ENCODE measurements at regions not wholly inside any gene's neighbourhood (a gene's known extent, or its start where the extent isn't known, plus 50 kb on each side); places are given as distances from the start of the nearest gene placed in this dataset.

GRCh38 chr3:7793786-7794185 lies 707.8 kb upstream of the LMCD1 start:
- ChIA-PET CTCF (no interaction called here), POLR2A (no interaction called here)
- Histone ChIP-seq H3K9me3 (ENCODE audit: control insufficient read depth in 1 of 2, insufficient read depth in 1 of 2, low read length in 2 of 2) (no peaks in the 10 kb centered on the region), H3K4me3 (ENCODE audit: low read length) (no peak overlapping the region), H3K36me3 (ENCODE audit: insufficient read depth, low read length) (no peaks in the 10 kb centered on the region), H3K27me3 (ENCODE audit: control insufficient read depth in 1 of 2, insufficient read depth in 2 of 2, low read length in 2 of 2) (no peaks in the 10 kb centered on the region), H3K27ac (ENCODE audit: low read depth in 1 of 2, low read length in 2 of 2) (no peak overlapping the region), H3K4me1 (ENCODE audit: insufficient read depth, low read length) (no peaks in the 10 kb centered on the region)
- ATAC-seq (ENCODE audit: poor library complexity): no peak
- Mint-ChIP-seq H3K36me3 (ENCODE audit: low read depth) (no peaks in the 10 kb centered on the region), H3K4me1 (ENCODE audit: low read depth) (no peaks in the 10 kb centered on the region), H3K27ac (no peak overlapping the region), H3K9me3 (no peaks in the 10 kb centered on the region), H3K27me3 (no peaks in the 10 kb centered on the region), H3K4me3 (no peak overlapping the region)
- DNase-seq: no peak
- no peak for TF ChIP-seq CTCF (IDR thresholded peaks at IDR 0.05)
- intact Hi-C loops (cut with DNase I, micrococcal nuclease): no loop called here

GRCh38 chr3:7798276-7798675 lies 703.3 kb upstream of the LMCD1 start:
- Mint-ChIP-seq H3K27me3 (no peaks in the 10 kb centered on the region), H3K9me3 (no peaks in the 10 kb centered on the region), H3K36me3 (ENCODE audit: low read depth) (no peaks in the 10 kb centered on the region), H3K4me1 (ENCODE audit: low read depth) (no peaks in the 10 kb centered on the region), H3K27ac (no peak overlapping the region), H3K4me3 (no peak overlapping the region)
- TF ChIP-seq CTCF (IDR thresholded peaks at IDR 0.05): no peak
- CTCF ChIA-PET: no interaction called here
- H3K4me3 ChIP-seq (ENCODE audit: low read length): no peak overlapping the region
- no peak for ATAC-seq (ENCODE audit: poor library complexity)
- H3K27ac ChIP-seq (ENCODE audit: low read depth in 1 of 2, low read length in 2 of 2): no peak overlapping the region
- no peaks in the 10 kb centered on the region for H3K36me3 ChIP-seq (ENCODE audit: insufficient read depth, low read length)
- H3K4me1 ChIP-seq (ENCODE audit: insufficient read depth, low read length): no peaks in the 10 kb centered on the region
- no peak for DNase-seq
- intact Hi-C loops (cut with DNase I, micrococcal nuclease): loop anchor here in 1 of 2 experiments (2.0 kb wide), 1 partner anchor 313 kb away; no protein-coding TSS in a partner anchor
- POLR2A ChIA-PET: no interaction called here
- no peaks in the 10 kb centered on the region for H3K9me3 ChIP-seq (ENCODE audit: control insufficient read depth in 1 of 2, insufficient read depth in 1 of 2, low read length in 2 of 2)
- no peaks in the 10 kb centered on the region for H3K27me3 ChIP-seq (ENCODE audit: control insufficient read depth in 1 of 2, insufficient read depth in 2 of 2, low read length in 2 of 2)

GRCh38 chr3:7800006-7800780 lies 701.4 kb upstream of the LMCD1 start:
- no peaks in the 10 kb centered on the region for H3K27me3 ChIP-seq (ENCODE audit: control insufficient read depth in 1 of 2, insufficient read depth in 2 of 2, low read length in 2 of 2)
- no peak overlapping the region for H3K4me3 Mint-ChIP-seq
- H3K9me3 ChIP-seq (ENCODE audit: control insufficient read depth in 1 of 2, insufficient read depth in 1 of 2, low read length in 2 of 2): no peaks in the 10 kb centered on the region
- no peak overlapping the region for H3K27ac Mint-ChIP-seq
- no peaks in the 10 kb centered on the region for H3K36me3 Mint-ChIP-seq (ENCODE audit: low read depth)
- no peaks in the 10 kb centered on the region for H3K36me3 ChIP-seq (ENCODE audit: insufficient read depth, low read length)
- ChIA-PET CTCF (interaction anchor here (0.8 to 1.1 kb wide), 3 partner anchors 11 to 311 kb away, joined by 3 to 7 read pairs (median 3); no protein-coding TSS in a partner anchor), POLR2A (interaction anchor here (0.7 kb wide), 1 partner anchor 311 kb away, joined by 5 read pairs; no protein-coding TSS in a partner anchor)
- TF ChIP-seq CTCF (IDR thresholded peaks at IDR 0.05): peak; percentile 45
- peak in 3 of 14 experiments; percentile 23 to 33 (median 26) for DNase-seq
- no peak for ATAC-seq (ENCODE audit: poor library complexity)
- no peak overlapping the region for H3K27ac ChIP-seq (ENCODE audit: low read depth in 1 of 2, low read length in 2 of 2)
- H3K4me1 ChIP-seq (ENCODE audit: insufficient read depth, low read length): no peaks in the 10 kb centered on the region
- H3K4me3 ChIP-seq (ENCODE audit: low read length): no peak overlapping the region
- H3K9me3 Mint-ChIP-seq: no peaks in the 10 kb centered on the region
- no peaks in the 10 kb centered on the region for H3K4me1 Mint-ChIP-seq (ENCODE audit: low read depth)
- intact Hi-C loops (cut with DNase I, micrococcal nuclease): loop anchor here (1.0 to 5.0 kb wide), 3 partner anchors 311 to 617 kb away; no protein-coding TSS in a partner anchor
- H3K27me3 Mint-ChIP-seq: no peaks in the 10 kb centered on the region

Measured in CD4-positive, alpha-beta T cell (primary cell).